HEK293 (cell line): ENCODE measurements at regions not wholly inside any gene's neighbourhood (a gene's known extent, or its start where the extent isn't known, plus 50 kb on each side); places are given as distances from the start of the nearest gene placed in this dataset.

Experiments used
- CTCF ChIA-PET: fragments of 350-600 bp; formaldehyde crosslinking; extraction: SDS; loops from one replicate; lab custom pipeline; 2021; ENCODE audit warnings: antibody characterized with exemption; lab: Yijun Ruan, JAX
- POLR2A ChIA-PET: fragments of 300-600 bp; formaldehyde crosslinking; extraction: SDS; loops from one replicate; lab custom pipeline; 2020; ENCODE audit warnings: antibody characterized with exemption, inconsistent platforms; lab: Yijun Ruan, JAX
- H3K27ac ChIP-seq: fragments of 200-500 bp; sonication (Bioruptor generic); 2 replicates; pipeline ENCODE4 v1.5.1; 2014; ENCODE audit warnings: low read depth, low read length, control low read depth, inconsistent platforms; ENCODE audit errors: extremely low read depth
- H3K36me3 ChIP-seq, 2 experiments: fragments of 200-500 bp in 1 of 2; sonication (Bioruptor generic) in 1 of 2; 1 replicate in 1 of 2; 2 replicates in 1 of 2; pipeline ENCODE4 v1.5.1; 2014 to 2017; ENCODE audit warnings: inconsistent platforms in 2 of 2, low read length in 2 of 2; ENCODE audit not compliant: control insufficient read depth in 2 of 2, insufficient read depth in 1 of 2
- H3K4me1 ChIP-seq: fragments of 200-500 bp; sonication (Bioruptor generic); 2 replicates; pipeline ENCODE4 v1.5.1; 2014; ENCODE audit warnings: mild to moderate bottlenecking, low read length, inconsistent platforms; ENCODE audit not compliant: control insufficient read depth, insufficient read depth
- H3K4me3 ChIP-seq: 2 replicates; pipeline ENCODE4 v1.5.1; 2011; ENCODE audit warnings: low read depth, mild to moderate bottlenecking, control low read depth, low read length, moderate library complexity
- H3K9me3 ChIP-seq: fragments of 200-500 bp; sonication (Bioruptor generic); 2 replicates; pipeline ENCODE4 v1.5.1; 2014; ENCODE audit warnings: low read depth, low read length, inconsistent platforms; ENCODE audit not compliant: control insufficient read depth, insufficient read depth
- GLIS1 ChIP-seq: fragments of 450-650 bp; formaldehyde crosslinking; IDR thresholded peaks from 2 replicates; pipeline ENCODE4 v1.5.1; 2016; ENCODE audit warnings: missing biosample characterization, missing genetic modification characterization
- HOXD13 ChIP-seq: sonication (generic); formaldehyde crosslinking; IDR thresholded peaks from 2 replicates; pipeline ENCODE4 v1.8.0; 2022; ENCODE audit warnings: missing genetic modification reagents, borderline replicate concordance
- MZF1 ChIP-seq: fragments of 450-650 bp; formaldehyde crosslinking; IDR thresholded peaks from 2 replicates; pipeline ENCODE4 v1.5.1; 2017; ENCODE audit warnings: missing biosample characterization, missing genetic modification characterization, borderline replicate concordance
- OSR2 ChIP-seq: fragments of 450-650 bp; formaldehyde crosslinking; IDR thresholded peaks from 2 replicates; pipeline ENCODE4 v1.5.1; 2016; ENCODE audit warnings: missing biosample characterization, missing genetic modification characterization
- PRDM1 ChIP-seq: fragments of 450-650 bp; formaldehyde crosslinking; IDR thresholded peaks from 2 replicates; pipeline ENCODE4; 2016; ENCODE audit warnings: missing biosample characterization, missing genetic modification characterization
- SP7 ChIP-seq: fragments of 450-650 bp; formaldehyde crosslinking; IDR thresholded peaks from 2 replicates; pipeline ENCODE4 v1.5.1; 2016; ENCODE audit warnings: missing biosample characterization, missing genetic modification characterization
- ZFP41 ChIP-seq: fragments of 450-650 bp; formaldehyde crosslinking; IDR thresholded peaks from 2 replicates; pipeline ENCODE4 v1.5.1; 2016; ENCODE audit warnings: missing biosample characterization, missing genetic modification characterization, borderline replicate concordance
- ZNF114 ChIP-seq: fragments of 450-650 bp; formaldehyde crosslinking; IDR thresholded peaks from 2 replicates; pipeline ENCODE4 v1.5.0; 2017; ENCODE audit warnings: missing biosample characterization, missing genetic modification characterization
- ZNF133 ChIP-seq: fragments of 450-650 bp; formaldehyde crosslinking; IDR thresholded peaks from 2 replicates; pipeline ENCODE4 v1.5.1; 2016; ENCODE audit warnings: missing biosample characterization, missing genetic modification characterization
- ZNF157 ChIP-seq: fragments of 450-650 bp; formaldehyde crosslinking; IDR thresholded peaks from 2 replicates; pipeline ENCODE4 v1.5.1; 2016; ENCODE audit warnings: missing biosample characterization, missing genetic modification characterization
- ZNF169 ChIP-seq: fragments of 450-650 bp; formaldehyde crosslinking; IDR thresholded peaks from 2 replicates; pipeline ENCODE4 v1.5.1; 2016; ENCODE audit warnings: missing biosample characterization, missing genetic modification characterization
- ZNF19 ChIP-seq: fragments of 450-650 bp; formaldehyde crosslinking; IDR thresholded peaks from 2 replicates; pipeline ENCODE4; 2016; ENCODE audit warnings: missing biosample characterization, missing genetic modification characterization, low read depth
- ZNF221 ChIP-seq: fragments of 450-650 bp; formaldehyde crosslinking; IDR thresholded peaks from 2 replicates; pipeline ENCODE4 v1.5.1; 2017; ENCODE audit warnings: missing biosample characterization, missing genetic modification characterization, borderline replicate concordance
- ZNF311 ChIP-seq: fragments of 450-650 bp; formaldehyde crosslinking; IDR thresholded peaks from 2 replicates; pipeline ENCODE4 v1.5.1; 2017; ENCODE audit warnings: missing biosample characterization, missing genetic modification characterization, borderline replicate concordance
- ZNF416 ChIP-seq: fragments of 450-650 bp; formaldehyde crosslinking; IDR thresholded peaks from 2 replicates; pipeline ENCODE4 v1.5.1; 2016; ENCODE audit warnings: missing biosample characterization, missing genetic modification characterization
- ZNF473 ChIP-seq: fragments of 450-650 bp; formaldehyde crosslinking; IDR thresholded peaks from 2 replicates; pipeline ENCODE4 v1.5.1; 2017; ENCODE audit warnings: missing biosample characterization, missing genetic modification characterization
- ZNF548 ChIP-seq: fragments of 450-650 bp; formaldehyde crosslinking; IDR thresholded peaks from 2 replicates; pipeline ENCODE4 v1.5.1; 2016; ENCODE audit warnings: missing biosample characterization, missing genetic modification characterization
- ZNF560 ChIP-seq: fragments of 450-650 bp; formaldehyde crosslinking; IDR thresholded peaks from 2 replicates; pipeline ENCODE4 v1.5.1; 2017; ENCODE audit warnings: missing biosample characterization, missing genetic modification characterization, borderline replicate concordance
- ZNF623 ChIP-seq: fragments of 450-650 bp; formaldehyde crosslinking; IDR thresholded peaks from 2 replicates; pipeline ENCODE4 v1.5.1; 2016; ENCODE audit warnings: missing biosample characterization, missing genetic modification characterization
- ZNF76 ChIP-seq: fragments of 450-650 bp; formaldehyde crosslinking; IDR thresholded peaks from 2 replicates; pipeline ENCODE4; 2016; ENCODE audit warnings: low read depth, missing biosample characterization, missing genetic modification characterization, borderline replicate concordance
- ZNF785 ChIP-seq: fragments of 450-650 bp; formaldehyde crosslinking; IDR thresholded peaks from 2 replicates; pipeline ENCODE4 v1.5.1; 2016; ENCODE audit warnings: missing biosample characterization, missing genetic modification characterization
- TF ChIP-seq, protein P1 (sequence below): fragments of 450-650 bp; formaldehyde crosslinking; IDR thresholded peaks from 2 replicates; pipeline ENCODE4 v1.5.1; 2017; ENCODE audit warnings: missing biosample characterization, missing genetic modification characterization
- TF ChIP-seq, protein P2 (sequence below): fragments of 450-650 bp; formaldehyde crosslinking; IDR thresholded peaks from 2 replicates; pipeline ENCODE4 v1.5.1; 2016; ENCODE audit warnings: missing biosample characterization, missing genetic modification characterization
- TF ChIP-seq, protein P3 (sequence below): fragments of 450-650 bp; formaldehyde crosslinking; IDR thresholded peaks from 2 replicates; pipeline ENCODE4 v1.5.1; 2016; ENCODE audit warnings: missing biosample characterization, missing genetic modification characterization

DNA sequence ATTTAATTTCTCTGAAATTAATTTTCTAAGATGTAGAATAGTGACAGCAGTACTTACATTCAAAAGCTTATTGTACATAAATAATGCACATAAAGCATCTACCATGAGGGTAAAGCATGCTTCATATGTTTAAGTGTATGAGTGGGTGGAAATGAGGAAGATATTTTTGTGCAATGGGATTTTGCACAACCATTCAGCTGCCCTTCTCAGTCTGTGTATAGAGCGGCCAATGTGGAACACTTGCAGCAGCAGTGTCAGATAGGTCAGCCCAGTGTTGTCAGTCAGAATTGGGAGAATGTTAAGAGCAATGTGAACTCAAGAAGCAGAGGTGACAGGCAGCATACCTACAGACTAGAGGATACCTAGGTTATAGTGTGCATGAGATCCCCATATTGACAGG, 72.5 kb upstream of the ATP2B1 start:
- no peaks in the 10 kb centered on the region for H3K4me1 ChIP-seq
- H3K9me3 ChIP-seq = no peaks in the 10 kb centered on the region
- H3K4me3 ChIP-seq = no peak overlapping the region
- POLR2A ChIA-PET = no interaction called here
- H3K27ac ChIP-seq = no peak overlapping the region
- TF ChIP-seq ZNF560 (tag by site-specific recombination) = no peak
- TF ChIP-seq ZNF157 = no peak
- no peak for TF ChIP-seq OSR2 (tag by site-specific recombination)
- no peak for TF ChIP-seq ZNF221 (tag by site-specific recombination)
- TF ChIP-seq, protein P1, sequence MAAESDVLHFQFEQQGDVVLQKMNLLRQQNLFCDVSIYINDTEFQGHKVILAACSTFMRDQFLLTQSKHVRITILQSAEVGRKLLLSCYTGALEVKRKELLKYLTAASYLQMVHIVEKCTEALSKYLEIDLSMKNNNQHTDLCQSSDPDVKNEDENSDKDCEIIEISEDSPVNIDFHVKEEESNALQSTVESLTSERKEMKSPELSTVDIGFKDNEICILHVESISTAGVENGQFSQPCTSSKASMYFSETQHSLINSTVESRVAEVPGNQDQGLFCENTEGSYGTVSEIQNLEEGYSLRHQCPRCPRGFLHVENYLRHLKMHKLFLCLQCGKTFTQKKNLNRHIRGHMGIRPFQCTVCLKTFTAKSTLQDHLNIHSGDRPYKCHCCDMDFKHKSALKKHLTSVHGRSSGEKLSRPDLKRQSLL (tag by site-specific recombination) = no peak
- TF ChIP-seq ZNF623 = no peak
- no peak for TF ChIP-seq ZNF169 (tag by site-specific recombination)
- no peak for TF ChIP-seq ZNF76
- TF ChIP-seq, protein P2, sequence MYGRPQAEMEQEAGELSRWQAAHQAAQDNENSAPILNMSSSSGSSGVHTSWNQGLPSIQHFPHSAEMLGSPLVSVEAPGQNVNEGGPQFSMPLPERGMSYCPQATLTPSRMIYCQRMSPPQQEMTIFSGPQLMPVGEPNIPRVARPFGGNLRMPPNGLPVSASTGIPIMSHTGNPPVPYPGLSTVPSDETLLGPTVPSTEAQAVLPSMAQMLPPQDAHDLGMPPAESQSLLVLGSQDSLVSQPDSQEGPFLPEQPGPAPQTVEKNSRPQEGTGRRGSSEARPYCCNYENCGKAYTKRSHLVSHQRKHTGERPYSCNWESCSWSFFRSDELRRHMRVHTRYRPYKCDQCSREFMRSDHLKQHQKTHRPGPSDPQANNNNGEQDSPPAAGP (tag by site-specific recombination) = no peak
- no peak for TF ChIP-seq ZNF114 (tag by site-specific recombination)
- no peak for TF ChIP-seq ZNF311 (tag by site-specific recombination)
- H3K36me3 ChIP-seq = no peaks in the 10 kb centered on the region
- CTCF ChIA-PET = interaction anchor here (0.7 to 0.9 kb wide), 2 partner anchors 13 to 245 kb away, joined by 3 read pairs; no protein-coding TSS in a partner anchor

DNA sequence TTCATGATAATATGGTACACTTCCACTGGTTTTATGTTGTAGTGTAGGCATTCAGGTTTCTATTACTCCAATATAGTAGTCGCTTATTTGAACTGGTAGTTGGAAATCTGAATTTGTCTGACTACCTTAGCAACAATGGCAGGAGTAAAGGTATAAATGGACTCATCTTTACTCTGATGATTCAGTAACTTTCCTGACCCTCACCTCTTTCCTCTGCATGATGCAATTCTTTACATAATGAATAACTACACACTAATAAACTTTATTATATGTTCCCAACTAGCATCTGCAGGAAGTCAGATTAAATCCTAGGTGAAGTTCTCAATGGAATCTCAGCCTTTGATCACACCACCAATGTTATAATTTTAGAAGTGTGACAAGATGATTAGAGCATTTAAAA, 70.5 kb upstream of the ATP2B1 start:
- H3K4me1 ChIP-seq = no peaks in the 10 kb centered on the region
- H3K36me3 ChIP-seq = no peaks in the 10 kb centered on the region
- CTCF ChIA-PET = no interaction called here
- TF ChIP-seq SP7 (tag by site-specific recombination) = 0 out of 2 replicates have a peak, but pooled peaks have one; percentile 33
- TF ChIP-seq ZNF19 (tag by site-specific recombination) = no peak
- no peak overlapping the region for H3K27ac ChIP-seq
- H3K4me3 ChIP-seq = no peak overlapping the region
- H3K9me3 ChIP-seq = no peaks in the 10 kb centered on the region
- POLR2A ChIA-PET = no interaction called here

DNA sequence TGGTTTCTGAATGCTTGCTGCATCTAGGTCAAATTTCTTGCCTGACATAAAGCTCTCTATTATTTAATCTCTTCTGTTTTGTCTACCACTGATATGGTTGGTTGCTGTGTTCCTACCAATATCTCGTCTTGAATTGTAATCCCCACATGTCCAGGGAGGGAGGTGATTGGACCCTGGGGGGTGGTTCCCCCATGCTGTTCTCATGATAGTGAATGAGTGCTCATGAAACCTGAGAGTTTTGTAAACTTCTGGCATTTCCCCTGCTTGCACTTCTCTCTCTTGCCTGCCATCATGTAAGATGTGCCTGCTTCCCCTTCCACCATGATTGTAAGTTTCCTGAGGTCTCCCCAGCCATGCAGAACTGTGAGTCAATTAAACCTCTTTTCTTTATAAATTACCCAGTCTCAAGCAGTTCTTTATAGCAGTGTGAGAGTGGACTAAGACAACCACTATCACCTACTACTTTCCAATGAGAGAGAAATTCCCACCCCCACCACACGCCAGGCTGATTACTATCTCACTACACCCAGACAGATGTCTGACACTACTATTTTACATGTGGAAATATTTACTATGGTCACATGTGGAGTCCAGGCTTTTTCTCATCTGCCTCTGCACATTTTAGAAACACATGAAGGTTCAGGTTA, 69.2 kb upstream of the ATP2B1 start:
- ChIA-PET CTCF (no interaction called here), POLR2A (no interaction called here)
- Histone ChIP-seq H3K27ac (no peak overlapping the region), H3K4me1 (no peaks in the 10 kb centered on the region), H3K9me3 (no peaks in the 10 kb centered on the region), H3K36me3 (no peaks in the 10 kb centered on the region), H3K4me3 (no peak overlapping the region)
- TF ChIP-seq ZNF548 (tag by site-specific recombination) (no peak), HOXD13 (no peak), ZNF133 (tag by site-specific recombination) (no peak), MZF1 (tag by site-specific recombination) (peak; percentile 55; the same call in 1 of the 2 replicates), ZFP41 (tag by site-specific recombination) (no peak), ZNF473 (tag by site-specific recombination) (no peak), PRDM1 (peak; percentile 60; the same call in 1 of the 2 replicates), GLIS1 (peak; percentile 88), ZNF416 (tag by site-specific recombination) (no peak), ZNF785 (no peak), ZNF221 (tag by site-specific recombination) (no peak)
- TF ChIP-seq, protein P3, sequence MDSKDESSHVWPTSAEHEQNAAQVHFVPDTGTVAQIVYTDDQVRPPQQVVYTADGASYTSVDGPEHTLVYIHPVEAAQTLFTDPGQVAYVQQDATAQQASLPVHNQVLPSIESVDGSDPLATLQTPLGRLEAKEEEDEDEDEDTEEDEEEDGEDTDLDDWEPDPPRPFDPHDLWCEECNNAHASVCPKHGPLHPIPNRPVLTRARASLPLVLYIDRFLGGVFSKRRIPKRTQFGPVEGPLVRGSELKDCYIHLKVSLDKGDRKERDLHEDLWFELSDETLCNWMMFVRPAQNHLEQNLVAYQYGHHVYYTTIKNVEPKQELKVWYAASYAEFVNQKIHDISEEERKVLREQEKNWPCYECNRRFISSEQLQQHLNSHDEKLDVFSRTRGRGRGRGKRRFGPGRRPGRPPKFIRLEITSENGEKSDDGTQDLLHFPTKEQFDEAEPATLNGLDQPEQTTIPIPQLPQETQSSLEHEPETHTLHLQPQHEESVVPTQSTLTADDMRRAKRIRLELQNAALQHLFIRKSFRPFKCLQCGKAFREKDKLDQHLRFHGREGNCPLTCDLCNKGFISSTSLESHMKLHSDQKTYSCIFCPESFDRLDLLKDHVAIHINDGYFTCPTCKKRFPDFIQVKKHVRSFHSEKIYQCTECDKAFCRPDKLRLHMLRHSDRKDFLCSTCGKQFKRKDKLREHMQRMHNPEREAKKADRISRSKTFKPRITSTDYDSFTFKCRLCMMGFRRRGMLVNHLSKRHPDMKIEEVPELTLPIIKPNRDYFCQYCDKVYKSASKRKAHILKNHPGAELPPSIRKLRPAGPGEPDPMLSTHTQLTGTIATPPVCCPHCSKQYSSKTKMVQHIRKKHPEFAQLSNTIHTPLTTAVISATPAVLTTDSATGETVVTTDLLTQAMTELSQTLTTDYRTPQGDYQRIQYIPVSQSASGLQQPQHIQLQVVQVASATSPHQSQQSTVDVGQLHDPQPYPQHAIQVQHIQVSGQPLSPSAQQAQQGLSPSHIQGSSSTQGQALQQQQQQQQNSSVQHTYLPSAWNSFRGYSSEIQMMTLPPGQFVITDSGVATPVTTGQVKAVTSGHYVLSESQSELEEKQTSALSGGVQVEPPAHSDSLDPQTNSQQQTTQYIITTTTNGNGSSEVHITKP (tag by site-specific recombination) = no peak
